GM12872 (cell line): ENCODE measurements at regions not wholly inside any gene's neighbourhood (a gene's known extent, or its start where the extent isn't known, plus 50 kb on each side); places are given as distances from the start of the nearest gene placed in this dataset.

Experiments used
- TF ChIP-seq, protein P1 (sequence below): IDR thresholded peaks from 3 replicates; pipeline ENCODE4 v1.5.1; 2011; ENCODE audit warnings: low read depth, mild to moderate bottlenecking, low read length, moderate library complexity; ENCODE audit not compliant: insufficient read depth

DNA sequence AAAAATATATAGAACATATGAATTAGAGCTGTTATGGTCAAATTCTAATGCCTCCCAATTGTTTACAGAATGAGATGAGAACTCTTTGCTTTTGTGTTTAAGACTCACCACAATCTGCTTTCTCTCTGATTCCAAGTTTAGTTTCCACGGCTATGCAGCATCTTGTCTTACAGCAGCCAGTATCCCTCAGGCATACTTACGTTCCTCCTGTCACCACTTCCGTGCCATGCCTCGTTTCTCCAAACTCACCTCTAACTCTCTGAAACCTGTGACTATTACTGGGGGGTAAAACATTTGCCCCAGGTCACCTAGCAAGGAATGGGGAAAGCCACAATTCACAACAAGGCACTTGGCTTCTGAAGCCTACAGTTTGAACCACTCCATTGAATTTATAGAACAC is 192.8 kb upstream of the NRIP1 start:
- TF ChIP-seq, protein P1, sequence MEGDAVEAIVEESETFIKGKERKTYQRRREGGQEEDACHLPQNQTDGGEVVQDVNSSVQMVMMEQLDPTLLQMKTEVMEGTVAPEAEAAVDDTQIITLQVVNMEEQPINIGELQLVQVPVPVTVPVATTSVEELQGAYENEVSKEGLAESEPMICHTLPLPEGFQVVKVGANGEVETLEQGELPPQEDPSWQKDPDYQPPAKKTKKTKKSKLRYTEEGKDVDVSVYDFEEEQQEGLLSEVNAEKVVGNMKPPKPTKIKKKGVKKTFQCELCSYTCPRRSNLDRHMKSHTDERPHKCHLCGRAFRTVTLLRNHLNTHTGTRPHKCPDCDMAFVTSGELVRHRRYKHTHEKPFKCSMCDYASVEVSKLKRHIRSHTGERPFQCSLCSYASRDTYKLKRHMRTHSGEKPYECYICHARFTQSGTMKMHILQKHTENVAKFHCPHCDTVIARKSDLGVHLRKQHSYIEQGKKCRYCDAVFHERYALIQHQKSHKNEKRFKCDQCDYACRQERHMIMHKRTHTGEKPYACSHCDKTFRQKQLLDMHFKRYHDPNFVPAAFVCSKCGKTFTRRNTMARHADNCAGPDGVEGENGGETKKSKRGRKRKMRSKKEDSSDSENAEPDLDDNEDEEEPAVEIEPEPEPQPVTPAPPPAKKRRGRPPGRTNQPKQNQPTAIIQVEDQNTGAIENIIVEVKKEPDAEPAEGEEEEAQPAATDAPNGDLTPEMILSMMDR, result no peak

DNA sequence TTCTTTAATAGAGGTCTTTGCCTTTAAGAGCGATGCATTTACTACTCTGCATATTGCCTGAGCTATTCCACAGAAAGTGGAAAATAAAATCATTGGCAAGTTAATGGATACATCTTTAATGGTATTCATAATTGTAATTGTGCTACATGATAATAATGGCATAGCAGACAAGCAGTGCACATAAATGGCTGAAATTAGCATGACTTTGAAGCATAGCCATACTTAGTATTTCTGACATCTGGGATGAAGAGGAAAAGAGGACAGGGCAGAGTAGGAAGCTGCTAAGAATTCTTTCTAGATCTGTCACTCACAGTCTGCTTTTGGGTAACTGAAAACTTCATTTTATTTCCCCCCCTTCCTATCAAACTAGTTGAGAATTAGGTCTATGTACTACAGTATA is 195.0 kb upstream of the NRIP1 start:
- TF ChIP-seq, protein P1, result no peak

DNA sequence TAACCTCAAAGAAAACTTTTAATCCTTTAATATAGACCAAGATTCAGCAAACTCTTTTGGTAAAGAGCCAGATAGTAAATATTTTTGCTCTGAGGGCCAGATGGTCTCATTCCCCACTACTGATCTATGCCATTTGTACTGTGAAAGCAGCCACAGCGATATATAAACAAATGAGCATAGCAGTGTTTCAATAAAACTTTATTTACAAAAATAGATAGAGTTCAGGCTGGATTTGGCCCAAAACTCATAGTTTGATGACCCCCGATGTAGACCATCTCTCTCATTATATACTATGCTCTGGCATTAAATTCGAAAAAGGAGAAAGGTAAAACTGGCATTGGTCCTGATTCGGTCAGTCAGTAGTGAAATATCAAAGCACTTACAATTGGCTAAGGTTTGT is 195.8 kb upstream of the NRIP1 start:
- TF ChIP-seq, protein P1, result no peak

DNA sequence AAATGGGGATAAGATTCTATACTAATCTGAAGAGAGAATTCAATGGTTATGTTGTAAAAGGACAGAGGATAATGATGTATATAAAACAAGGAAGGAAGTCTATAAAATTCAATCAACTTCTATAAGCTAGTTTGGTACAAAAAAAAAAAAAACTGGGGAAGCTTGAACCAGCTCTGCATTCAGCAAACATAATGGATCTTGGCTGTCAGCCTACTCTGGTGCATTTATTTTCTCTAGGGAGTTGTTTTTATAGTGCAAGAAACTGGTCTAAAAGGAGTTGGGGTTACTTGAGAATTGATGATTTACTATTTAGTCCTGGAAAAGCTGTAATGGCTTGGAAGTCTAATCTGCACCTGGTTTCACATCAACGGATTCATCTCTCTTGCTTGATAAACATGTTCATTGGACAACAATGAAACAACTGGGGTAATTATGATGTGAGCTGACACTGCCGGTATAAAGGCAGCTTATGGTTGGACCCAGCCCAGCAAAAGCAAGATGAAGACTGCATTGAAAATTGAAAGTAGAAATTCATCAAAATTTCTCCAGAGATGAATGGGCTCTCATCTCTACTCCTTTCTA is 199.4 kb upstream of the NRIP1 start:
- TF ChIP-seq, protein P1, result no peak

DNA sequence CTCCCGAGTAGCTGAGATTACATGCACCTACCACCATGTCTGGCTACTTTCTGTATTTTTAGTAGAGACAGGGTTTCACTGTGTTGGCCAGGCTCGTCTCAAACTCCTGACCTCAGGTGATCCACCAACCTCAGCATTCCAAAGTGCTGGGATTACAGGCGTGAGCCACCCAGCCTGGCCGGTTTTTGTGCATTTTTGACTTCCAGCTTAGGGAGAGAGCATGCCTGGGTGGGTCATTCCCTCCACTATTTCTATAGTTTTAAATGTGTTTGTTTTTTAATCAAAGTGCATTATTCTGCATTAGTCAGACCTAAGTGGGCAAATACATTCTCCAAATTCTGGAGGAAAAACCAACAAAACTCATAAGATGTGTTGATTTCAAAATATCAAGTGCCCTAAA is 207.4 kb upstream of the NRIP1 start:
- TF ChIP-seq, protein P1, result no peak

DNA sequence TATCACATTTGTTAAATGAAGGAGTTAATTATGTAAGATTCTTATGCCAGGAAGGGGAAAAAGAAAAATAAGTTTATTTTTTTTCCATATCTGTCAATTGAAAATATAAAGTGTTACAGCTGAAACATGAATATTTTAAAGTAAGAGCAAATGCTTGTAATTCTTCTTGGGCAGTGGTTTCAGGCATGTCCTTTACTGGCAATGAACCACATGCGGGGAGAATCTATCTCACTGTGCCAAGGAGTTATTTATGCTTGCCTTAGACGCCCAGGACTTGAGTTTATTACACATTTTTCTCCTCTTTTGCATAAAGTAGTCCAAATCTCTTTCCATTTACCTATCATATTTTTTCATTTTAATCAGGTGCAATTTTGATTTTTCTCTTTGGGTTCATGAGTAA is 207.8 kb upstream of the NRIP1 start:
- TF ChIP-seq, protein P1, result no peak

DNA sequence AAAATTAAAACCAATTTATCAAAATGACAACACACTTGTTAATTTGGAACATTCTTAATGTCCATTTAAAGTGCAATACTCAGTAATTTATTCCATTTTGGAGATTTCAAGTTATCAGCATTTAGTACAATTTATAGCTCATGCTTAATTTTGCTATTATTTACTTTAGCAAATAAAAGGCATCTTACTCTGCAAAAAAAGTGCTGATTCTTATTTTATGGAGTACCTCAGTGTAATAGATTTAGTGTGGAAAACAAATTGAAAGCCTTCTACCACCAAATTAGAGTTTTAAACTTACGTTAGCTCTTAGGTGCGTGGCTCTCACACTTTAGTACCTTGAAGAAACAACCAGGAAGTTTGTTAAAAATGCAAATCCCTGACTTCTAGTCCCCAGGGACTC is 208.4 kb upstream of the NRIP1 start:
- TF ChIP-seq, protein P1, result no peak
